B cell (primary cell): ENCODE measurements at regions not wholly inside any gene's neighbourhood (a gene's known extent, or its start where the extent isn't known, plus 50 kb on each side); places are given as distances from the start of the nearest gene placed in this dataset.

Experiments
- CTCF ChIP-seq: fragments of 200-600 bp; IDR thresholded peaks from one replicate; pipeline ENCODE4 v1.8.0; 2022; ENCODE audit warnings: antibody characterized with exemption, mild to moderate bottlenecking
- EZH2 ChIP-seq: IDR thresholded peaks from 2 replicates; pipeline ENCODE4 v1.6.1; 2012; ENCODE audit warnings: borderline replicate concordance, low read depth, mild to moderate bottlenecking, moderate library complexity, low read length; ENCODE audit not compliant: insufficient read depth, poor library complexity, severe bottlenecking

DNA sequence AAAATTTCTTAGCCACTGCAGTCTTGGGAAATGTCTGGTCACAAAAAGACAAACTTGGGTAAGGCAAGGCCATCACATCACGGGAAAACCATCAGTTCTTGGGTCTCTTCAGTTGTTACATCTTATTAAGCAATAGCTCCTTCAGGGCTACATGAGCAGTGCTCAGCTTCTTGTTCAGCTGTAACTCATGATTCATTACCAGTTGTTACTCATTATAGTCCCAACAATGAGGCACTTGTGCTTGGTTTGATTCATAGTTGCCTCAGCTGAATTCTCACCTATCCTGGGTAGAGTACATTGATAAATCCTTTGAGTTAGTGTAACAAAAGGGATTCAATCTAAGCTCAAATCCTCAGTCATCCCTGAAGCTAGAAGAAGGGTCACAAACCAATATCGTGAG, 102.4 kb upstream of the DCC start:
- TF ChIP-seq CTCF, result no peak
- no peak for TF ChIP-seq EZH2
